Endothelial cell of umbilical vein (primary cell): ENCODE measurements at regions not wholly inside any gene's neighbourhood (a gene's known extent, or its start where the extent isn't known, plus 50 kb on each side); places are given as distances from the start of the nearest gene placed in this dataset.

Experiments used
- BruUV-seq: library from RNA; stranded (reverse); fragments of 400-500 nt; replicated peaks from 2 replicates; lab custom pipeline; 2021; lab: Mats Ljungman, UMichigan
- CTCF ChIA-PET: fragments of 300-600, 350-600 bp; sonication (Branson Sonifier 250); formaldehyde crosslinking; loops from one replicate; lab custom pipeline; 2021; ENCODE audit warnings: antibody characterized with exemption, inconsistent platforms; lab: Charles Lee
- POLR2A ChIA-PET: fragments of 300-600, 350-600 bp; sonication (Branson Sonifier 250); formaldehyde crosslinking; loops from one replicate; lab custom pipeline; 2021; ENCODE audit warnings: antibody characterized with exemption, inconsistent platforms; lab: Charles Lee
- DNase-seq: peaks from one replicate; pipeline ENCODE4 v3.0.0-alpha.2; 2011; ENCODE audit warnings: low read depth, low spot score
- FAIRE-seq: peaks from 2 replicates; lab custom pipeline; 2011; peaks lifted over from hg19 to GRCh38; lab: Jason Lieb, UNC
- H2AFZ ChIP-seq: 2 replicates; pipeline ENCODE4 v1.6.0; 2012; ENCODE audit warnings: low read depth, low read length, control low read depth, inconsistent platforms
- H3K27ac ChIP-seq: 2 replicates; pipeline ENCODE4 v1.5.1; 2011; ENCODE audit warnings: low read depth, mild to moderate bottlenecking, control low read depth, low read length, moderate library complexity; ENCODE audit not compliant: insufficient read depth
- H3K27me3 ChIP-seq, 2 experiments: 2 replicates each; pipeline versions ENCODE4 v1.6.0 to v1.6.1; 2011; ENCODE audit warnings: low read length in 2 of 2, mixed read lengths in 1 of 2; ENCODE audit not compliant: control insufficient read depth in 2 of 2, insufficient read depth in 2 of 2
- H3K36me3 ChIP-seq, 2 experiments: 2 replicates in 1 of 2; 3 replicates in 1 of 2; pipeline ENCODE4 v1.5.1; 2011; ENCODE audit warnings: low read length in 2 of 2, mild to moderate bottlenecking in 1 of 2, moderate library complexity in 1 of 2; ENCODE audit not compliant: control insufficient read depth in 2 of 2, insufficient read depth in 2 of 2; ENCODE audit errors: extremely low read depth in 1 of 2
- H3K4me1 ChIP-seq: 3 replicates; pipeline ENCODE4 v1.5.1; 2011; ENCODE audit warnings: mild to moderate bottlenecking, low read length; ENCODE audit not compliant: control insufficient read depth, insufficient read depth; ENCODE audit errors: extremely low read depth
- H3K4me2 ChIP-seq: 2 replicates; pipeline ENCODE4 v1.6.1; 2011; ENCODE audit warnings: low read length, control low read depth, mixed read lengths; ENCODE audit not compliant: insufficient read depth
- H3K4me3 ChIP-seq, 3 experiments: fragments of 200-600 bp in 1 of 3; sonication (generic), shearing (Covaris generic) in 1 of 3; replicated peaks in 1 of 3; 2 replicates each; pipeline ENCODE4 v1.5.1; 2011 to 2016; ENCODE audit warnings: control low read depth in 3 of 3, low read length in 3 of 3, mild to moderate bottlenecking in 2 of 3, inconsistent platforms in 1 of 3, low read depth in 1 of 3, moderate library complexity in 1 of 3; ENCODE audit not compliant: insufficient read depth in 1 of 3
- H3K79me2 ChIP-seq: 2 replicates; pipeline ENCODE4 v1.6.0; 2012; ENCODE audit warnings: low read length, inconsistent platforms; ENCODE audit not compliant: control insufficient read depth, insufficient read depth
- H3K9ac ChIP-seq: replicated peaks from 2 replicates; pipeline ENCODE3; 2011; ENCODE audit warnings: low read length, control low read depth; ENCODE audit not compliant: insufficient read depth; ENCODE audit errors: extremely low read depth
- H3K9me1 ChIP-seq: replicated peaks from 3 replicates; pipeline ENCODE4 v1.6.0; 2011; ENCODE audit warnings: mild to moderate bottlenecking, low read length; ENCODE audit not compliant: control insufficient read depth, insufficient read depth; ENCODE audit errors: extremely low read depth
- H3K9me3 ChIP-seq: replicated peaks from 2 replicates; pipeline ENCODE4 v1.5.1; 2012; ENCODE audit warnings: low read length, inconsistent platforms; ENCODE audit not compliant: control insufficient read depth, insufficient read depth
- H4K20me1 ChIP-seq: replicated peaks from 2 replicates; pipeline ENCODE3; 2011; ENCODE audit warnings: mild to moderate bottlenecking, low read length; ENCODE audit not compliant: control insufficient read depth, insufficient read depth; ENCODE audit errors: extremely low read depth
- EZH2 ChIP-seq: IDR thresholded peaks from 2 replicates; pipeline ENCODE4 v1.6.1; 2012; ENCODE audit warnings: borderline replicate concordance, low read depth, mild to moderate bottlenecking, moderate library complexity, low read length, inconsistent platforms; ENCODE audit not compliant: severe bottlenecking
- FOS ChIP-seq: IDR thresholded peaks from 2 replicates; pipeline ENCODE4 v1.6.1; 2011; ENCODE audit warnings: mild to moderate bottlenecking, low read length, moderate library complexity, borderline replicate concordance; ENCODE audit not compliant: insufficient read depth
- GATA2 ChIP-seq: IDR thresholded peaks from 2 replicates; pipeline ENCODE4 v1.7.0; 2011; ENCODE audit warnings: low read depth, mild to moderate bottlenecking, moderate library complexity, mixed read lengths, low read length; ENCODE audit not compliant: insufficient read length, insufficient read depth
- JUN ChIP-seq: IDR thresholded peaks from 2 replicates; pipeline ENCODE4 v1.6.1; 2011; ENCODE audit warnings: borderline replicate concordance, low read depth; ENCODE audit not compliant: insufficient read length, insufficient read depth
- MYC ChIP-seq: IDR thresholded peaks from one replicate; pipeline ENCODE4 v1.6.1; 2011; ENCODE audit warnings: mild to moderate bottlenecking, low read depth, low read length
- POLR2A ChIP-seq: IDR thresholded peaks from 2 replicates; pipeline ENCODE4 v1.6.1; 2012; ENCODE audit warnings: low read depth, mild to moderate bottlenecking, control low read depth, low read length
- POLR2AphosphoS5 ChIP-seq: IDR thresholded peaks from 2 replicates; pipeline ENCODE4 v1.6.1; 2012; ENCODE audit warnings: low read depth, mild to moderate bottlenecking, control low read depth, low read length, moderate library complexity; ENCODE audit not compliant: insufficient read depth
- dilution Hi-C: fragments of 300-500 bp; cut with MboI; formaldehyde crosslinking; loops from one replicate; pipeline ENCODE4 v1.15.0; 2019; ENCODE audit warnings: low sequenced_read_pairs; ENCODE audit not compliant: extremely low pct_ligation_motif_present
- intact Hi-C: fragments of 100-400 bp; cut with micrococcal nuclease; formaldehyde crosslinking; loops from one replicate; pipeline ENCODE4 v1.10.0; 2022
- TF ChIP-seq, protein P1 (sequence below): IDR thresholded peaks from 2 replicates; pipeline ENCODE4 v1.6.1; 2011; ENCODE audit not compliant: insufficient read depth, insufficient read length
- TF ChIP-seq, protein P2 (sequence below), 2 donors: IDR thresholded peaks; 1 replicate in 1 of 2; 2 replicates in 1 of 2; pipeline ENCODE4 v1.5.1; 2011; ENCODE audit warnings: low read length in 2 of 2, mild to moderate bottlenecking in 2 of 2, moderate library complexity in 2 of 2, control low read depth in 1 of 2, inconsistent platforms in 1 of 2, low read depth in 1 of 2; ENCODE audit not compliant: insufficient read depth in 1 of 2; ENCODE audit errors: extremely low read depth in 1 of 2

DNA sequence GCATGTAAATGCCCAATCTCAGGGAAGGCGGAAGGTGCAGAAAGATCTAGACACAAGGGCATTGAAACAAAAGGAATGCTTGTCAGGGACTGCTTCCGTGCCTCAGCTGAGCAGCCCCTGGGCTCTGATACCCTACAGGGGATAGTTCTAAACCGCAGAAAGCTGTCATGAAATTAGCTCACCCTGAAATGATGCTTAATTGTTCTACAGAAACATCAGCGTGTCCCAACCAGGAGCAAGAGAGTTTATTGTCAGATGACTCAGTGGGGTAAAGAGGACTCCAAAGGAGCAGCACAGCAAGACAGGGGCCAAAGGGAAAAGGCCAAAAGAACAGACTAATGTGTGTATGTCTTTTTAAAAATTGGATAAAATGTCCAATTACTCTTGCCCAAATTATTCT is 258.4 kb upstream of the JARID2 start:
- TF ChIP-seq JUN = no peak
- TF ChIP-seq, protein P1, sequence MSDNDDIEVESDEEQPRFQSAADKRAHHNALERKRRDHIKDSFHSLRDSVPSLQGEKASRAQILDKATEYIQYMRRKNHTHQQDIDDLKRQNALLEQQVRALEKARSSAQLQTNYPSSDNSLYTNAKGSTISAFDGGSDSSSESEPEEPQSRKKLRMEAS = no peak
- TF ChIP-seq EZH2 = no peak
- TF ChIP-seq, protein P2, sequence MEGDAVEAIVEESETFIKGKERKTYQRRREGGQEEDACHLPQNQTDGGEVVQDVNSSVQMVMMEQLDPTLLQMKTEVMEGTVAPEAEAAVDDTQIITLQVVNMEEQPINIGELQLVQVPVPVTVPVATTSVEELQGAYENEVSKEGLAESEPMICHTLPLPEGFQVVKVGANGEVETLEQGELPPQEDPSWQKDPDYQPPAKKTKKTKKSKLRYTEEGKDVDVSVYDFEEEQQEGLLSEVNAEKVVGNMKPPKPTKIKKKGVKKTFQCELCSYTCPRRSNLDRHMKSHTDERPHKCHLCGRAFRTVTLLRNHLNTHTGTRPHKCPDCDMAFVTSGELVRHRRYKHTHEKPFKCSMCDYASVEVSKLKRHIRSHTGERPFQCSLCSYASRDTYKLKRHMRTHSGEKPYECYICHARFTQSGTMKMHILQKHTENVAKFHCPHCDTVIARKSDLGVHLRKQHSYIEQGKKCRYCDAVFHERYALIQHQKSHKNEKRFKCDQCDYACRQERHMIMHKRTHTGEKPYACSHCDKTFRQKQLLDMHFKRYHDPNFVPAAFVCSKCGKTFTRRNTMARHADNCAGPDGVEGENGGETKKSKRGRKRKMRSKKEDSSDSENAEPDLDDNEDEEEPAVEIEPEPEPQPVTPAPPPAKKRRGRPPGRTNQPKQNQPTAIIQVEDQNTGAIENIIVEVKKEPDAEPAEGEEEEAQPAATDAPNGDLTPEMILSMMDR (IDR thresholded peaks at IDR 0.05; ENCODE audit: extremely low read depth in 1 of 2, insufficient read depth in 1 of 2, low read depth in 1 of 2, low read length in 2 of 2) = no peak
- no peak for TF ChIP-seq GATA2
- TF ChIP-seq FOS = no peak
- no peak for FAIRE-seq
- H3K4me2 ChIP-seq = no peak overlapping the region
- no peak overlapping the region for H3K9ac ChIP-seq
- no peaks in the 10 kb centered on the region for H3K4me1 ChIP-seq
- BruUV-seq = no TSS peak
- intact Hi-C loops (no loop called here), dilution Hi-C loops (no loop called here)
- no peaks in the 10 kb centered on the region for H3K36me3 ChIP-seq
- H3K9me1 ChIP-seq = no peaks in the 10 kb centered on the region
- DNase-seq = no peak
- ChIA-PET POLR2A (no interaction called here), CTCF (no interaction called here)
- no peaks in the 10 kb centered on the region for H3K79me2 ChIP-seq
- H3K27ac ChIP-seq = no peak overlapping the region
- H4K20me1 ChIP-seq = no peaks in the 10 kb centered on the region
- H3K27me3 ChIP-seq = no peaks in the 10 kb centered on the region
- H2AFZ ChIP-seq = no peak overlapping the region
- H3K9me3 ChIP-seq = peaks cover 1% of the 10 kb centered on the region
- no peak overlapping the region for H3K4me3 ChIP-seq

DNA sequence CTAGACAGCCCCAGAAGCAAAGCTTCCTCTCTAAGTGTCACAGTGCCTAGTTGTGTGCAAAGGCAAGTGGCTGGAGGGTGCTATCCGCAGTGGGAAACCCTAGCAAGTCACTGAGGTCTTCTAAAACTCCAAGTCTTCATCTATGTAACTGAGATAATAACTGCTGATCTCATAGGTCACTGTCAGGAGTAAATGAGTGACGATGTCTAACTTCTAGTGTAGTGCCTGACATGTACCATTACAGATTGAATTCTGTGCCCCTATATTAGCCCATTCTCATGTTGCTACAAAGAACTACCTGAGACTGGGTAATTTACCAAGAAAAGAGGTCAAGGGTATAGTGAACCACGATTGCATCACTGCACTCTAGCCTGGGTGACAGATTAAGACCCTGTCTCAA is 253.5 kb upstream of the JARID2 start:
- CTCF ChIA-PET = no interaction called here
- intact Hi-C loops = no loop called here
- dilution Hi-C loops = no loop called here

More for the DNA sequence above, 253.5 kb upstream of the JARID2 start:
- POLR2A ChIA-PET = no interaction called here
- no peak for FAIRE-seq
- Histone ChIP-seq H3K27me3 (no peaks in the 10 kb centered on the region), H3K4me3 (no peak overlapping the region), H3K36me3 (no peaks in the 10 kb centered on the region), H2AFZ (no peak overlapping the region), H3K9me1 (no peaks in the 10 kb centered on the region), H3K4me1 (no peaks in the 10 kb centered on the region), H3K27ac (no peak overlapping the region), H3K9me3 (peaks cover 2% of the 10 kb centered on the region), H3K4me2 (no peak overlapping the region), H3K79me2 (no peaks in the 10 kb centered on the region), H3K9ac (no peak overlapping the region), H4K20me1 (no peaks in the 10 kb centered on the region)
- BruUV-seq = no TSS peak
- no peak for DNase-seq
- TF ChIP-seq FOS = no peak
- no peak for TF ChIP-seq POLR2A
- TF ChIP-seq JUN = no peak
- TF ChIP-seq, protein P2 (IDR thresholded peaks at IDR 0.05; ENCODE audit: extremely low read depth in 1 of 2, insufficient read depth in 1 of 2, low read depth in 1 of 2, low read length in 2 of 2) = no peak
- no peak for TF ChIP-seq MYC
- TF ChIP-seq EZH2 = no peak
- TF ChIP-seq POLR2AphosphoS5 = no peak
- TF ChIP-seq, protein P1 = no peak
- no peak for TF ChIP-seq GATA2
